NCI-H524 treated with DMSO at 0.1 percent for 48 hours (cell line): ENCODE measurements at regions not wholly inside any gene's neighbourhood (a gene's known extent, or its start where the extent isn't known, plus 50 kb on each side); places are given as distances from the start of the nearest gene placed in this dataset.

Source experiments
- DNase-seq: peaks from one replicate; lab custom pipeline; 2025; lab: John Stamatoyannopoulos, UW

- no peak for DNase-seq
These were observed 365.9 kb upstream of the TRIB2 start for GRCh38 chr2:12350821-12351220.

GRCh38 chr2:12352889-12353288 lies 363.8 kb upstream of the TRIB2 start:
- no peak for DNase-seq

- no peak for DNase-seq
These were observed 355.2 kb upstream of the TRIB2 start for GRCh38 chr2:12361506-12361905.

GRCh38 chr2:12363138-12363537 lies 353.6 kb upstream of the TRIB2 start:
- DNase-seq, result no peak

GRCh38 chr2:12363569-12363968 lies 353.2 kb upstream of the TRIB2 start:
- DNase-seq, result no peak

DNA sequence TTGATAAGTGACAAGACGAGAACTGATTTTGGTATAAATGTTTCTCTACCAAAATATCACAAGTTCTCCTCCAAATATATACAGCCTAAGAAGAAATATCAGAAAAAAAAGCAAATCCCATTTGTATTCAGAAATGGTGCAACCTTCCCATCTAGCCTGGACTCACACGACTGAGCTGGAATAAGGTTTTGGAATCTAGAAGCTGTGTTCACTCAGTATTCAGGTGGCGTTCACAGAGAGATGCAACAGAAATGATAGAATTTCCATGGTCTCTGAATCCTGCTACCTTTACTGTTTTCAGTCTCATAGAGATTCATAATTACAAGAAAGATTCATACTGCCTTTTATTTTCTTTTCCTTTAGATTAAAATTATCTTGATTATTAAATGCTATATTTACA lies 347.2 kb upstream of the TRIB2 start:
- DNase-seq, result no peak

GRCh38 chr2:12376025-12376424 lies 340.7 kb upstream of the TRIB2 start:
- no peak for DNase-seq

DNA sequence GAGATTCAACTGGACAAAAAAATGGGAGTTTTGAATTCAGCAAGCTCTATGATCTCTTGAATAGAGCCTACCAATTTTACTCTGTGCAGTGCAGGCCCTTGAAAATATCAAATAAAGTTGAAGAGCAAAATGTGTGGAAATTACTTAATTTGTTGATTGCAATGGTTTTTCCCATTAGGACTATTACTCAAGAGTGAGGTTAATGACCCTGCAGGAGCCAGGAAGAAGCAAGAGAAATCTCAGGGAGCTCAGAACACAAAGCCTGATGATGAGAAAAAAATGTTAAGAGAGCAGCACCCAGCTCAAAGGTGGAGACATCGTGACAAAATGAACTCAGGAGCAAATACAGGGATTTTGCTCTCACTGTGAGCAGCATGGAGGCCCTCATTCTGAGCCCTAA lies 337.6 kb upstream of the TRIB2 start:
- DNase-seq, result no peak

- DNase-seq, result no peak
These were observed 335.0 kb upstream of the TRIB2 start for GRCh38 chr2:12381543-12382325.

DNA sequence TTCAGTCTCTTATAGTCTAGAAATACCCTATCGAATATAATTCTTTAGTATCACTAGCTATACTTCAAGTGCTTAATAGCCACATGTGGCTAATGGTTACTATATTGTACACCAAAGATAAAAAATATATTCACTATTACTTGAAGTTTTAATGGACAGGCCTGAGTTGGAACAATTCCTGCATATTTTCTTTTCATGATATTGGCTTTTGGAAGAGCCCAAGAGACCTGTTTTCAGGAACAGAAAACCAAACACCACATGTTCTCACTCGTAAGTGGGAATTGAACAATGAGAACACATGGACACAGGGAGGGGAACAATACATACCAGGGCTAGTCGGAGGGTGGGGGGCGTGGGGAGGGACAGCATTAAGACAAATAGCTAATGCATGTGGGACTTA lies 334.4 kb upstream of the TRIB2 start:
- DNase-seq, result no peak

- no peak for DNase-seq
These were observed 327.2 kb upstream of the TRIB2 start for GRCh38 chr2:12389344-12390045.

- no peak for DNase-seq
These were observed 325.6 kb upstream of the TRIB2 start for GRCh38 chr2:12391116-12391515.

- no peak for DNase-seq
These were observed 320.0 kb upstream of the TRIB2 start for GRCh38 chr2:12396699-12397098.

DNA sequence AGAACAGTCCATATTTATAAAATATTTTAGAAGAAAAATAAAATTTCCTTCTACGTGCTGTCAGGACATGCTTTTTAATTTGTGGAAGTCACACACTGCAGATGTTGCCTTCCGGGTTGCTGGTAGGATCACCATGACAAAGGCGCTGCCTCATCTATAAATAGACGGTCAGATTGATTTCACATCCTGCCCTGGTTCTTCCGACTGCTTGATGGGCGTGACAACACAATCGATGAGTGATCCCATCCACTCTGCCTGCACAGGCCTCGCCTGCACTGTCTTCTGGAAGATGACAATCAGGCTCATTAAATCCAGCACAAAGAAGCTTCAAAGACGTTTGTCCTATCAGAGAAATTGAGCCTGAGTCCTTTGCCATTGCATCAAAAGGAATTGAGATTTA lies 318.9 kb upstream of the TRIB2 start:
- no peak for DNase-seq

- no peak for DNase-seq
These were observed 317.5 kb upstream of the TRIB2 start for GRCh38 chr2:12399240-12399639.

GRCh38 chr2:12400543-12400942 lies 316.2 kb upstream of the TRIB2 start:
- no peak for DNase-seq

DNA sequence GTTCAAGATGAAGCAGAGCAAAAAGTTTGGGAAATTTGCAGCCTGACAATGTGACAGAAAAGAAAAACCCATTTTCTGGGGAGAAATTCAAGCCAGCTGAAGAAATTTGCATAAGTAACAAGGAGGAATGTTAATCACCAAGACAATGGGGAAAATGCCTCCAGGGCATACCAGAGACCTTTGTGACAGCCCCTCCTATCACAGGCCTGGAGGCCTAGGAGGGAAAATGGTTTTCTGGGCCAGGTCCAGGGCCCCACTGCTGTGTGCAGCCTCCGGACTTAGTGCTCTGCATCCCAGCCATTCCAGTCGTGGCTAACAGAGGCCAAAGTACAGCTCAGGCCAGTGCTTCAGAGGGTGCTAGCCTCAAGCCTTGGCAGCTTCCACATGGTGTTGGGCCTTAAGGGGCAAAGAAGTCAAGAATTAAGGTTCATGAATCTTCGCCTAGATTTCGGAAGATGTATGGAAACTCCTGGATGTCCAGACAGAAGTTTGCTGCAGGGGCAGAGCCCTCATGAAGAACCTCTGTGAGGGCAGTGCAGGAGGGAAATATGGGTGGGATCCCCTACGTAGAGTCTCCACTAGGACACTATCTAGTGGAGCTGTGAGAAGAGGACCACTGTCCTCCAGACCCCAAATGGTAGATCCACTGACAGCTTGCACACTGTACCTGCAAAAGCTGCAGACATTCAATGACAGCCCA lies 314.1 kb upstream of the TRIB2 start:
- DNase-seq, result no peak

DNA sequence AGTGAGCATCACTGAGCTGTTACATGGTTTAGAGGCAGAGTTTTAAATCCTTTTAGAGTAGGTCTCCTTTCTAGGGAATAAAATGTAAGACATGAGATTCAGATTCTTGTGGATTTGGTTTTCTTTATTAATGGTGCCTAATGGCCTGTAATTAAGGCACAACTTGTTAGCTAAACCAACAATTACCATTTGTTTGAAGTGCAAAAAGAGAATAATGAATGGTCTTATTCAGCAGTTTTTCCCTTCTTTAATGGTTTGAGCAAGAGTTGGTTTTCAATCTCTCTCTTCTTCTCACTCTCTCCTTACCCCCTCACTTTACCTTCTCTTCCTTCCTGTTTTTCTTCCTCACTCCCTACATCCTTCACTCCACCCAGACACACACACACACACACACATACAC lies 312.2 kb upstream of the TRIB2 start:
- no peak for DNase-seq

DNA sequence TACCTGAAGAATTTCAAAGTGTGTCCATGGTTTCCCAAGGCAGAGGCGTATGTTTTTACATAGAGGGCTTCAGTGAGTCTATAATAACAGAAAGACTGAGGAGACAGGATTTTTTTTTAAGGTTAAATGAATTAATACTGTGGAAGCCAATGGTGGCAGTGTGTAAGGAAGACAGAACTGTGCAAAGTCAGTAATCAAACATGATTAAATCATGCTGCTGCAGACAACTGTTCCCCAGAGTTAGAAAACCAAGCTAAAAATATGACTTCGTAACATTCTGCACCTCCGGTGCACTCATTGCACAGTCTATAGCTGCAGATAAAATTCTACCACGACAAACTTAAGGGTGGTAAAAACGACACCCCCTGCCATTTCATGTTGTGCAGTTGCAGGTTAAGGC lies 309.6 kb upstream of the TRIB2 start:
- DNase-seq, result no peak

GRCh38 chr2:12412898-12413305 lies 303.8 kb upstream of the TRIB2 start:
- DNase-seq, result no peak

DNA sequence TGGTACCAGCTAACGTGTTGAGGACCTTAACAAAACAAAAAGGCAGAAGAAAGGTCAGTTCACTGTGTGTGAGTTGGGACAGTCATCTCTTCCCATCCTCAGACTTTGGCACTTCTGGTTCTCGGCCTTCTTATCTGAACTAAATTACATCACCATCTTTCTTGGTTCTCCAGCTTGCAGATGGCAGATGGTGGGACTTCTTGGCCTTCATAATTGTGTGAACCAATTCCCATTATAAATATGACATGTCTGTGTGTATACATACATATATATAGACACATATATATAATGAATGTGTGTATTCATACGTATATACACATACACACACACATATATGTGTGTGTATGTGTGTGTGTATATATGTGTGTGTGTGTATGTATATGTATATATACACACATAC lies 301.2 kb upstream of the TRIB2 start:
- no peak for DNase-seq

- no peak for DNase-seq
These were observed 300.1 kb upstream of the TRIB2 start for GRCh38 chr2:12416600-12416999.

DNA sequence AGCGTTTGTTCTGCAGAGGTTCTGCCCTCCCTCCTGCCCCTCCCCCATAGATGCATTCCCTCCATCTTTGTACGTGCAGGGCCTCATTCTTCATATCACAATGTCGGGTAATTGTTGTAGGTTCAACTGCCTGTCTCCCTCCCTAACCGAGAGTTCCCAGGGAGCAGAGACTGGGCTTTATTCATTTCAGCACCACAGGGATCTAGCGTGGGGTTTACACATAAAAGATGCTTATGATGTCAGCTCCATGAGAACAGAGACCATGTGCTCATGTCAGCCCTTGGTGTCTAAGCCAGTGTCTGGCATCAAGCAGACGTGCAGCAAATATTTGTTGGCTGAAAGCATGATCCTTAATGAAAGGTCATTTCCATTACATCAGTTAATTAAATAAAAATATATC lies 298.9 kb upstream of the TRIB2 start:
- no peak for DNase-seq
